Caco-2 (cell line): ENCODE measurements at regions not wholly inside any gene's neighbourhood (a gene's known extent, or its start where the extent isn't known, plus 50 kb on each side); places are given as distances from the start of the nearest gene placed in this dataset.

Experiments
- BruUV-seq: library from RNA; stranded (reverse); fragments of 400-500 nt; replicated peaks from 2 replicates; lab custom pipeline; 2021; lab: Mats Ljungman, UMichigan
- CTCF ChIA-PET: fragments of 300-600 bp; sonication (Branson Sonifier 250); formaldehyde crosslinking; loops from one replicate; lab custom pipeline; 2022; ENCODE audit warnings: antibody characterized with exemption; lab: Charles Lee
- POLR2A ChIA-PET: fragments of 300-600 bp; sonication (Branson Sonifier 250); formaldehyde crosslinking; loops from one replicate; lab custom pipeline; 2022; ENCODE audit warnings: antibody characterized with exemption; lab: Charles Lee
- DNase-seq, 2 experiments: peaks; one replicate each; pipeline versions ENCODE4 v3.0.0 to v3.0.0-alpha.2; 2020 to 2022
- H3K27me3 ChIP-seq: replicated peaks from 2 replicates; pipeline ENCODE4 v1.6.0; 2011; ENCODE audit warnings: low read length; ENCODE audit not compliant: control insufficient read depth, insufficient read depth
- H3K36me3 ChIP-seq: 2 replicates; pipeline ENCODE4 v1.5.1; 2011; ENCODE audit warnings: low read length; ENCODE audit not compliant: control insufficient read depth, insufficient read depth
- H3K4me1 ChIP-seq: fragments of 250-450 bp; sonication (Bioruptor Pico); 2 replicates; pipeline ENCODE4 v1.5.1; 2020; ENCODE audit warnings: mild to moderate bottlenecking
- H3K4me3 ChIP-seq: 2 replicates; pipeline ENCODE4 v1.5.1; 2011; ENCODE audit warnings: low read depth, mild to moderate bottlenecking, control low read depth, low read length
- H3K9me3 ChIP-seq: fragments of 250-450 bp; sonication (Bioruptor Pico); 2 replicates; pipeline ENCODE4 v1.5.1; 2020; ENCODE audit warnings: mild to moderate bottlenecking, moderate library complexity
- H3K27ac Mint-ChIP-seq: one replicate; pipeline ENCODE4 v1.8.0; 2022; ENCODE audit warnings: mixed read lengths; ENCODE audit not compliant: unreplicated experiment
- H3K27me3 Mint-ChIP-seq: one replicate; pipeline ENCODE4 v1.8.0; 2022; ENCODE audit warnings: mixed read lengths; ENCODE audit not compliant: insufficient read depth, unreplicated experiment
- H3K36me3 Mint-ChIP-seq: one replicate; pipeline ENCODE4 v1.8.0; 2022; ENCODE audit warnings: mild to moderate bottlenecking, mixed read lengths; ENCODE audit not compliant: insufficient read depth, unreplicated experiment
- H3K4me1 Mint-ChIP-seq: one replicate; pipeline ENCODE4 v1.8.0; 2022; ENCODE audit warnings: low read depth, mixed read lengths; ENCODE audit not compliant: unreplicated experiment
- H3K4me3 Mint-ChIP-seq: one replicate; pipeline ENCODE4 v1.8.0; 2022; ENCODE audit warnings: mild to moderate bottlenecking, moderate library complexity, mixed read lengths; ENCODE audit not compliant: unreplicated experiment
- H3K9me3 Mint-ChIP-seq: one replicate; pipeline ENCODE4 v1.8.0; 2022; ENCODE audit warnings: mixed read lengths; ENCODE audit not compliant: unreplicated experiment
- intact Hi-C: fragments of 100-400 bp; cut with micrococcal nuclease; formaldehyde crosslinking; loops from one replicate; pipeline ENCODE4 v1.10.0; 2022; ENCODE audit not compliant: unreplicated experiment
- TF ChIP-seq, protein P1 (sequence below), 2 experiments: fragments of 200-600 bp in 1 of 2; IDR thresholded peaks; 1 replicate in 1 of 2; 2 replicates in 1 of 2; pipeline versions ENCODE4 v1.5.1 to v1.8.0; 2011 to 2022; ENCODE audit warnings: antibody characterized with exemption in 1 of 2, control low read depth in 1 of 2, inconsistent platforms in 1 of 2, low read depth in 1 of 2, low read length in 1 of 2, mild to moderate bottlenecking in 1 of 2, moderate library complexity in 1 of 2; ENCODE audit not compliant: insufficient read depth in 1 of 2, severe bottlenecking in 1 of 2, unreplicated experiment in 1 of 2

DNA sequence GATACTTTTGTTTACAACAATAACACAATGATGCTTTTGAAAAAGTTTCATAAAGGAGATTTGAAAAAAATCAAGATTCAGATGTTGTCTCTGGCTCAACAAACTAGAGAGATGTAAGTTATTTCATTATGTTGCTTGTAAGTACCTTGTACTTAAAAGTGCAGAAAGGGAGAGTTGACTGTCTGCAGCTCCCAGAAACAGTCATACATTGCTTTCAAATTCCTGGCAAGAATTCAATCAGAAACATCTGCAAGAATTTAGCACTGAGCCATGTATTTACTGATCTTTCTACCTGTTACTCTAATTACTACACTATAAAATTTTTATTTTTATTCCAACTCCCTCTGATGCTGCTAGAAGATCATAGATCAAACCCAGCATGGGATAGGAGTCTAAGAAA lies 1261.3 kb upstream of the SPRY2 start:
- no peaks in the 10 kb centered on the region for H3K4me1 ChIP-seq
- ChIA-PET POLR2A (no interaction called here), CTCF (no interaction called here)
- Mint-ChIP-seq H3K9me3 (no peaks in the 10 kb centered on the region), H3K27ac (no peak overlapping the region), H3K27me3 (no peaks in the 10 kb centered on the region), H3K4me1 (no peaks in the 10 kb centered on the region), H3K4me3 (no peak overlapping the region), H3K36me3 (no peaks in the 10 kb centered on the region)
- no peaks in the 10 kb centered on the region for H3K9me3 ChIP-seq
- H3K4me3 ChIP-seq: no peak overlapping the region
- intact Hi-C loops: no loop called here
- no TSS peak for BruUV-seq
- no peaks in the 10 kb centered on the region for H3K36me3 ChIP-seq
- TF ChIP-seq, protein P1, sequence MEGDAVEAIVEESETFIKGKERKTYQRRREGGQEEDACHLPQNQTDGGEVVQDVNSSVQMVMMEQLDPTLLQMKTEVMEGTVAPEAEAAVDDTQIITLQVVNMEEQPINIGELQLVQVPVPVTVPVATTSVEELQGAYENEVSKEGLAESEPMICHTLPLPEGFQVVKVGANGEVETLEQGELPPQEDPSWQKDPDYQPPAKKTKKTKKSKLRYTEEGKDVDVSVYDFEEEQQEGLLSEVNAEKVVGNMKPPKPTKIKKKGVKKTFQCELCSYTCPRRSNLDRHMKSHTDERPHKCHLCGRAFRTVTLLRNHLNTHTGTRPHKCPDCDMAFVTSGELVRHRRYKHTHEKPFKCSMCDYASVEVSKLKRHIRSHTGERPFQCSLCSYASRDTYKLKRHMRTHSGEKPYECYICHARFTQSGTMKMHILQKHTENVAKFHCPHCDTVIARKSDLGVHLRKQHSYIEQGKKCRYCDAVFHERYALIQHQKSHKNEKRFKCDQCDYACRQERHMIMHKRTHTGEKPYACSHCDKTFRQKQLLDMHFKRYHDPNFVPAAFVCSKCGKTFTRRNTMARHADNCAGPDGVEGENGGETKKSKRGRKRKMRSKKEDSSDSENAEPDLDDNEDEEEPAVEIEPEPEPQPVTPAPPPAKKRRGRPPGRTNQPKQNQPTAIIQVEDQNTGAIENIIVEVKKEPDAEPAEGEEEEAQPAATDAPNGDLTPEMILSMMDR (IDR thresholded peaks at IDR 0.05; ENCODE audit: insufficient read depth in 1 of 2, low read depth in 1 of 2, low read length in 1 of 2, severe bottlenecking in 1 of 2, unreplicated experiment in 1 of 2): no peak
- H3K27me3 ChIP-seq: no peaks in the 10 kb centered on the region
- DNase-seq: no peak

DNA sequence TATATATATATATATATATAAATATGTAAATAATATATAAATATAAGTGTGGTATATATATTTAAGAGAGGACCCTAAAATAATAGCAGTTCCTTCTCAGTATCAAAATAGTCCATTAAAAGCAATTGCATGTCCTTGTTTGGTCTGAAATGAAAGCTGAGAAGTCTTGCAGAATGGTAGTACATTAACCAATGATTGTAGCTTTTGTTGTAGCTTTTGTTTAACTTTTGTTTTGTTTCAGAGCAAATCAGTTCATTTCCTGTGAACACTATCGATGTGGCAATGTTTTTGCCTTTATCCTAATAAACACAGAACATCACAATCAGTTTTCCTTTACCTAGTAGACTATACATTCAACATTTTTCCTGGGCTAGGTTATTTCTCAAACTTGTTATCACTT lies 1256.2 kb upstream of the SPRY2 start:
- H3K4me3 Mint-ChIP-seq: no peak overlapping the region
- H3K4me1 Mint-ChIP-seq: no peaks in the 10 kb centered on the region
- TF ChIP-seq, protein P1 (IDR thresholded peaks at IDR 0.05; ENCODE audit: insufficient read depth in 1 of 2, low read depth in 1 of 2, low read length in 1 of 2, severe bottlenecking in 1 of 2, unreplicated experiment in 1 of 2): no peak
- no TSS peak for BruUV-seq
- H3K9me3 ChIP-seq: no peaks in the 10 kb centered on the region
- H3K27me3 ChIP-seq: no peaks in the 10 kb centered on the region
- H3K4me1 ChIP-seq: no peaks in the 10 kb centered on the region
- H3K9me3 Mint-ChIP-seq: no peaks in the 10 kb centered on the region
- H3K27ac Mint-ChIP-seq: no peak overlapping the region
- POLR2A ChIA-PET: no interaction called here
- CTCF ChIA-PET: no interaction called here
- H3K36me3 ChIP-seq: no peaks in the 10 kb centered on the region
- DNase-seq: no peak
- intact Hi-C loops: no loop called here
- no peak overlapping the region for H3K4me3 ChIP-seq
- H3K36me3 Mint-ChIP-seq: no peaks in the 10 kb centered on the region
- H3K27me3 Mint-ChIP-seq: peaks cover 3% of the 10 kb centered on the region

DNA sequence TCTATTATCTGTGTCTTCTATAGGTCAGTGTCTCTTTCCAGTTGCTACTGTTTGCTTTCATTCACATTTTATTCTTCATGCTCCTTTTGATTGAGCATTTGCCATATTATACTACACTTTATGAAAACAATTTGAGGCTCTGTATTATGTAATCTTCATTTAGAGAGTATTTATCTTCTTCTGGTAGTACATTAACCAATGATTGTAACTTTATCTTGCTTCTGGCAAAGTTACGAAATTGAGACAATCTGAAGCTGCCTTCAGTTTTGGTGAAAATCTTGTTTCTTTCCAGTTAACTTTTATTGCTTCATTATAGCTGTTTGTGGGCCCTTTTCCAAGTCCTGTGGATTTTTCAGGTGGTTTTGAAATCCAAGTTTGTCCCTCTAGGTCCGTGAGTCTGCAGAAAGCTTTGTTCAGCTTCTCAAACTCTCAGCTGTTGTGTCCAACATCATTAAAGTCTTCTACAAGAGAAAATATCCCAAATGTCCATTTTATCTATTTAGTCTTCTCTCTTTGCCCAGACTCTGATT lies 1255.4 kb upstream of the SPRY2 start:
- H3K4me1 Mint-ChIP-seq: no peaks in the 10 kb centered on the region
- H3K36me3 ChIP-seq: no peaks in the 10 kb centered on the region
- H3K4me3 ChIP-seq: no peak overlapping the region
- intact Hi-C loops: no loop called here
- H3K27me3 ChIP-seq: no peaks in the 10 kb centered on the region
- no peak for DNase-seq
- H3K4me1 ChIP-seq: no peaks in the 10 kb centered on the region
- H3K9me3 Mint-ChIP-seq: no peaks in the 10 kb centered on the region
- no peaks in the 10 kb centered on the region for H3K36me3 Mint-ChIP-seq
- TF ChIP-seq, protein P1 (IDR thresholded peaks at IDR 0.05; ENCODE audit: insufficient read depth in 1 of 2, low read depth in 1 of 2, low read length in 1 of 2, severe bottlenecking in 1 of 2, unreplicated experiment in 1 of 2): no peak
- ChIA-PET POLR2A (no interaction called here), CTCF (no interaction called here)
- H3K27me3 Mint-ChIP-seq: peaks cover 3% of the 10 kb centered on the region
- no peak overlapping the region for H3K27ac Mint-ChIP-seq
- no TSS peak for BruUV-seq
- H3K4me3 Mint-ChIP-seq: no peak overlapping the region
- H3K9me3 ChIP-seq: no peaks in the 10 kb centered on the region
